ENCODE measurements at regions not wholly inside any gene's neighbourhood (a gene's known extent, or its start where the extent isn't known, plus 50 kb on each side); places are given as distances from the start of the nearest gene placed in this dataset.

GRCh38 chr3:164679245-164679644 is 399.1 kb downstream of the SI start:
- Histone ChIP-seq H2BK120ac (ENCODE audit: low read depth, low read length, poor library complexity, severe bottlenecking) (no peak overlapping the region), H3K9me3 (ENCODE audit: control insufficient read depth, low read depth, low read length) (no peaks in the 10 kb centered on the region), H3K18ac (ENCODE audit: insufficient read length, low read depth, low read length) (no peak overlapping the region), H4K91ac (ENCODE audit: insufficient read length, low read depth, low read length) (no peak overlapping the region), H2AFZ (ENCODE audit: low read length) (no peak overlapping the region), H3K4me1 (ENCODE audit: insufficient read depth, low read length) (no peaks in the 10 kb centered on the region), H3K23me2 (ENCODE audit: insufficient read length, low read depth, low read length, poor library complexity, severe bottlenecking) (no peaks in the 10 kb centered on the region), H3K4me2 (ENCODE audit: insufficient read depth, insufficient read length, low read length) (no peak overlapping the region), H3K14ac (ENCODE audit: insufficient read depth, low read length) (no peak overlapping the region), H3K27me3 (ENCODE audit: insufficient read depth, low read length) (no peaks in the 10 kb centered on the region), H3K9ac (ENCODE audit: extremely low read depth, insufficient read length, low read length) (no peak overlapping the region), H3K79me1 (ENCODE audit: insufficient read depth, low read depth, low read length, poor library complexity, severe bottlenecking) (no peaks in the 10 kb centered on the region), H4K8ac (replicated peaks; ENCODE audit: insufficient read length, low read depth, low read length) (no peak overlapping the region), H2BK20ac (ENCODE audit: low read depth, low read length, poor library complexity, severe bottlenecking) (no peak overlapping the region), H3T11ph (ENCODE audit: low read length) (no peak overlapping the region), H3K56ac (ENCODE audit: insufficient read length, low read depth, low read length) (no peak overlapping the region), H2BK12ac (ENCODE audit: insufficient read length, low read depth, low read length) (no peak overlapping the region), H3K4ac (ENCODE audit: low read depth, low read length) (no peak overlapping the region), H2AK5ac (ENCODE audit: insufficient read length, low read length) (no peak overlapping the region), H2BK5ac (ENCODE audit: insufficient read length, low read length) (no peak overlapping the region), H3K79me2 (ENCODE audit: insufficient read depth, low read length) (no peaks in the 10 kb centered on the region), H3K27ac (ENCODE audit: insufficient read length, low read depth, low read length) (no peak overlapping the region), H3K23ac (ENCODE audit: insufficient read length, low read depth, low read length) (no peak overlapping the region), H4K5ac (ENCODE audit: insufficient read length, low read depth, low read length) (no peak overlapping the region), H2BK15ac (ENCODE audit: low read depth, low read length) (no peak overlapping the region), H4K20me1 (ENCODE audit: control insufficient read depth, insufficient read depth, insufficient read length) (no peaks in the 10 kb centered on the region)
- no CpG with 5 or more reads among the region's 1 CpG for WGBS (ENCODE audit: extremely low coverage, insufficient read length, low lambda C conversion rate)
- DNase-seq, result no peak
- no peak overlapping the region for H3K4me3 Mint-ChIP-seq
- no peak for TF ChIP-seq CTCF (conservative IDR thresholded peaks at IDR 0.05)
- H3K27me3 Mint-ChIP-seq (ENCODE audit: low read depth), result no peaks in the 10 kb centered on the region
- H3K4me1 Mint-ChIP-seq, result no peaks in the 10 kb centered on the region
- no peaks in the 10 kb centered on the region for H3K36me3 Mint-ChIP-seq (ENCODE audit: insufficient read depth in 1 of 3, low read depth in 3 of 3)
- no peak overlapping the region for H3K27ac Mint-ChIP-seq
- no peaks in the 10 kb centered on the region for H3K9me3 Mint-ChIP-seq
